DOHH2 (cell line): ENCODE measurements at regions not wholly inside any gene's neighbourhood (a gene's known extent, or its start where the extent isn't known, plus 50 kb on each side); places are given as distances from the start of the nearest gene placed in this dataset.
A peak's percentile ranks its signal among the peaks of the same experiment; 100 is the strongest.

Source experiments
- H3F3A ChIP-seq: fragments of 200-600 bp; sonication (generic), shearing (Covaris generic); 2 replicates; pipeline ENCODE4 v1.6.0; 2016; ENCODE audit warnings: antibody characterized with exemption, mild to moderate bottlenecking; ENCODE audit not compliant: control insufficient read depth, insufficient read depth
- H3K27ac ChIP-seq: fragments of 200-600 bp; sonication (generic); 2 replicates; pipeline ENCODE4 v1.5.1; 2014; ENCODE audit warnings: low read depth, mild to moderate bottlenecking, low read length, moderate library complexity
- H3K27me3 ChIP-seq: fragments of 200-600 bp; sonication (generic); 2 replicates; pipeline ENCODE4 v1.6.1; 2014; ENCODE audit warnings: mild to moderate bottlenecking, low read length, mixed read lengths; ENCODE audit not compliant: control insufficient read depth
- H3K36me3 ChIP-seq: fragments of 200-600 bp; sonication (generic); 2 replicates; pipeline ENCODE4 v1.6.1; 2014; ENCODE audit warnings: mild to moderate bottlenecking, low read length, moderate library complexity, mixed read lengths; ENCODE audit not compliant: control insufficient read depth
- H3K4me1 ChIP-seq: fragments of 200-600 bp; sonication (generic); 2 replicates; pipeline ENCODE4 v1.6.1; 2014; ENCODE audit warnings: mild to moderate bottlenecking, low read length, mixed read lengths; ENCODE audit not compliant: control insufficient read depth
- H3K4me2 ChIP-seq: fragments of 200-600 bp; sonication (generic); 2 replicates; pipeline ENCODE4 v1.6.0; 2014; ENCODE audit warnings: mild to moderate bottlenecking, low read length, moderate library complexity
- H3K4me3 ChIP-seq: fragments of 200-600 bp; sonication (generic); 2 replicates; pipeline ENCODE4 v1.5.1; 2014; ENCODE audit warnings: mild to moderate bottlenecking, low read length, mixed read lengths
- H3K79me2 ChIP-seq: fragments of 200-600 bp; sonication (generic); 2 replicates; pipeline ENCODE4 v1.6.1; 2014; ENCODE audit warnings: mild to moderate bottlenecking, low read length, mixed read lengths; ENCODE audit not compliant: control insufficient read depth
- H3K9me2 ChIP-seq: fragments of 200-600 bp; sonication (generic); replicated peaks from 2 replicates; pipeline ENCODE4 v1.6.1; 2014; ENCODE audit warnings: mild to moderate bottlenecking, low read length, mixed read lengths; ENCODE audit not compliant: control insufficient read depth
- H3K9me3 ChIP-seq: fragments of 200-600 bp; sonication (generic); 2 replicates; pipeline ENCODE4 v1.6.1; 2014; ENCODE audit warnings: antibody characterized with exemption, low read length, mixed read lengths; ENCODE audit not compliant: control insufficient read depth, insufficient read depth
- H4K20me1 ChIP-seq: fragments of 200-600 bp; sonication (generic); 2 replicates; pipeline ENCODE4 v1.6.0; 2014; ENCODE audit warnings: low read depth, mild to moderate bottlenecking, antibody characterized with exemption, low read length, moderate library complexity; ENCODE audit not compliant: control insufficient read depth, insufficient read depth
- CTCF ChIP-seq: fragments of 200-600 bp; sonication (generic); IDR thresholded peaks from one replicate; pipeline ENCODE4 v1.5.1; 2014; ENCODE audit warnings: antibody characterized with exemption, mild to moderate bottlenecking, low read depth, low read length; ENCODE audit not compliant: poor library complexity, severe bottlenecking
- EZH2phosphoT487 ChIP-seq: fragments of 200-600 bp; sonication (generic); IDR thresholded peaks from 2 replicates; pipeline ENCODE4 v1.6.1; 2017; ENCODE audit warnings: borderline replicate concordance, mild to moderate bottlenecking, antibody characterized with exemption, low read length, moderate library complexity, mixed read lengths

DNA sequence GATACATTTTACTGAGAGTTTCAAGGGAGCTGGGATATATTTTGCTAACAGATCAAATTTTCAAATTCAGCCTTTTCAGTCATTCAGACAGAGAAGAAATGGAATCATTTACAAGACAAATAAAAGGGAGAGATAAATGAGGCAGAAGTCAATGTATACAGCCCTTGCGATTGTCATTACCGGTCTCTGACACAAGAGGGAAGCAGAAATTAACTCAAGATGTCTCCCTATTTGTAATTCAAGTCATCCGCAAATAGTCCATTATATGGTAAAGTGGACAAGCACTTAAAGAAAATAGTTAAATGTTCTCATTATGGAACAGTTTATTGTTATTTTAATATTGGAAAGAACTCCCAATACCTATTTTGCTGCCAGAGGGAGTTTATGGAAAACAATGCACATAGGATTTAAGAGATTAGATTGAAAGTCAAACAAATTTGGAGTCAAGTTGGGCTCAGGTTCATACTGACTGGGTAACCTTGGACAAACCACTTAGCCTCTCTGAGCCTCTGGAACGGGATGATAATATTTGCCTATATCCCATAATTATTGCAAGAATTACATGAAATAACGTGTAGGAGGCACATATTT lies 89.3 kb upstream of the PRKCQ start:
- H3K9me3 ChIP-seq: no peaks in the 10 kb centered on the region
- no peaks in the 10 kb centered on the region for H3K79me2 ChIP-seq
- no peak overlapping the region for H3K4me2 ChIP-seq
- H3K4me3 ChIP-seq: no peak overlapping the region
- no peaks in the 10 kb centered on the region for H3K36me3 ChIP-seq
- H3F3A ChIP-seq: no peaks in the 10 kb centered on the region
- H3K4me1 ChIP-seq: peaks cover 5% of the 10 kb centered on the region
- TF ChIP-seq EZH2phosphoT487 (no peak), CTCF (peak; percentile 60)
- no peak overlapping the region for H3K27ac ChIP-seq
- H4K20me1 ChIP-seq: no peaks in the 10 kb centered on the region
- peaks cover 3% of the 10 kb centered on the region; the same call in 1 of the 2 replicates for H3K27me3 ChIP-seq
- H3K9me2 ChIP-seq: no peaks in the 10 kb centered on the region

DNA sequence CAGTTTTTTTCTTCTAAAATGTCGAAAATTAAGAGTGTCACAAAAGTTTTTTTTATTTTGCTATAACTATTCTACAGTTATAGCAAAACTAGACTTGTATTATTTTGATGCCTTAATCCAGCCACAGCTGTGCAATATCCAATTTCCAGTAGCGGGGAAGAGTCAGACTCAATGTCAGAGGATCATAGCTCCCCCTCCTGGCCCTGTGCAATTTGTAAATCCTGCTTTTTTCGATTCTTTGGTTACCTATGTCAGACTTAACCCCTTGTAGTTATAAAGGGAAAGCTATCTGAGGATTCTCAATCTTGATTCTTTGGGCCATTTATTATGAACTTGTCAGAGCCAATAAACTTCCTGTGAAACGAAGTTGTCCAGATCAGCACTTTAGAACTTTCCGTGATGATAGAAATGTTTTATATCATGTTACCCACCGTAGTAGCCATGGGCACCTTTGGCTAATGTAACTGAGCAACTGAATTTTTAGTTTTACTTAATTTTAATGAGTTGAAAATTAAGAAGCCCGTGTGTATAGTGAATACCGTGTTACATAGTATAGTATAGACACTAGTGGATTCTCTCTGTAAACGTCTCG lies 87.7 kb upstream of the PRKCQ start:
- H4K20me1 ChIP-seq: no peaks in the 10 kb centered on the region
- H3K27me3 ChIP-seq: peaks cover 7% of the 10 kb centered on the region; the same call in 1 of the 2 replicates
- no peaks in the 10 kb centered on the region for H3K36me3 ChIP-seq
- H3K4me3 ChIP-seq: no peak overlapping the region
- no peaks in the 10 kb centered on the region for H3K9me3 ChIP-seq
- H3K79me2 ChIP-seq: no peaks in the 10 kb centered on the region
- no peaks in the 10 kb centered on the region for H3F3A ChIP-seq
- H3K4me2 ChIP-seq: no peak overlapping the region
- no peak for TF ChIP-seq EZH2phosphoT487
- peak; percentile 64 for TF ChIP-seq CTCF
- no peaks in the 10 kb centered on the region for H3K9me2 ChIP-seq
- H3K27ac ChIP-seq: no peak overlapping the region
- H3K4me1 ChIP-seq: no peaks in the 10 kb centered on the region

DNA sequence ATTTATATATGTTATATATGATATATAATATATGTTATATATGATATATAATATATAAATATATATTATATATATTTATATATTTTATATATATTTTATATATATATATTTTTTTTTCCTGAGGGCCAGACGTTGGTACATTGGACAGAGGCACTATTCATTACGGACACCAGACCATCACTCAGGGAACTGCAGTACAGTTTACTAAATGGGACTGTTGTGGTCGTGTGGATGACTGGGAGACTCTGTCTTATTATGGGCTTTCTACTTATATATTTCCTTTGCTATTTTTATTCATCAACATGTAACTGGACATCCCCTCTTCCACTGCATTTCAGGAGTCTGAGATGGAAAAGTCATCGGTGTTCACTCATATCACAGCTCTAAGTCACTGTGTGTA lies 87.1 kb upstream of the PRKCQ start:
- no peak overlapping the region for H3K27ac ChIP-seq

More for the DNA sequence above, 87.1 kb upstream of the PRKCQ start:
- Histone ChIP-seq H3K79me2 (no peaks in the 10 kb centered on the region), H3K4me3 (no peak overlapping the region), H3K9me3 (no peaks in the 10 kb centered on the region), H3K4me2 (no peak overlapping the region), H3K36me3 (no peaks in the 10 kb centered on the region), H4K20me1 (no peaks in the 10 kb centered on the region), H3F3A (no peaks in the 10 kb centered on the region), H3K9me2 (no peaks in the 10 kb centered on the region), H3K4me1 (no peaks in the 10 kb centered on the region), H3K27me3 (peaks cover 7% of the 10 kb centered on the region; the same call in 1 of the 2 replicates)
- TF ChIP-seq EZH2phosphoT487: no peak
- no peak for TF ChIP-seq CTCF
